Right lobe of liver (tissue), 4 donors: ENCODE measurements at regions not wholly inside any gene's neighbourhood (a gene's known extent, or its start where the extent isn't known, plus 50 kb on each side); places are given as distances from the start of the nearest gene placed in this dataset.

Experiments used
- CTCF ChIP-seq, 4 donors: fragments of 200-600 bp in 3 of 4; fragments of 450-650 bp in 1 of 4; IDR thresholded peaks; one replicate each; pipeline versions ENCODE4 v1.5.1 to v1.8.0; 2016 to 2022; ENCODE audit warnings: antibody characterized with exemption in 4 of 4, mild to moderate bottlenecking in 2 of 4
- POLR2A ChIP-seq: fragments of 450-650 bp; IDR thresholded peaks from one replicate; pipeline ENCODE4 v1.6.1; 2017; ENCODE audit warnings: antibody characterized with exemption, mild to moderate bottlenecking
- donor health status: DM: no; HTN: no; CAD: no.
- donor health status: DM: no; HTN: no; CAD: no.
- donor health status: DM: no; HTN: yes; CAD: no.

GRCh38 chr5:162762119-162762518 is 675.3 kb upstream of the CCNG1 start:
- TF ChIP-seq CTCF (IDR thresholded peaks at IDR 0.05), result no peak
- TF ChIP-seq POLR2A, result no peak
